WTC11 (cell line): ENCODE measurements at regions not wholly inside any gene's neighbourhood (a gene's known extent, or its start where the extent isn't known, plus 50 kb on each side); places are given as distances from the start of the nearest gene placed in this dataset.

Source experiments
- ATAC-seq: fragments of 200-7000 bp; cut with Tn5 transposase; 2 replicates; pipeline ENCODE4 v1.10.0; 2021; ENCODE audit warnings: mild to moderate bottlenecking, moderate library complexity
- CTCF ChIA-PET: fragments of 300-600 bp; sonication (Branson Sonifier 250); formaldehyde crosslinking; loops from one replicate; lab custom pipeline; 2021; ENCODE audit warnings: antibody characterized with exemption; lab: Charles Lee
- POLR2A ChIA-PET: fragments of 350-600 bp; sonication (Branson Sonifier 250); formaldehyde crosslinking; loops from one replicate; lab custom pipeline; 2021; ENCODE audit warnings: antibody characterized with exemption; lab: Charles Lee
- DNase-seq: peaks from one replicate; pipeline ENCODE4 v3.0.0; 2021; ENCODE audit warnings: low spot score
- H3K27ac Mint-ChIP-seq: 2 replicates; pipeline ENCODE4 v1.8.0; 2021; ENCODE audit warnings: mixed read lengths
- H3K27me3 Mint-ChIP-seq: 2 replicates; pipeline ENCODE4 v1.8.0; 2021; ENCODE audit warnings: low read depth, mild to moderate bottlenecking, moderate library complexity, mixed read lengths
- H3K36me3 Mint-ChIP-seq: 2 replicates; pipeline ENCODE4 v1.8.0; 2021; ENCODE audit warnings: mixed read lengths
- H3K4me1 Mint-ChIP-seq: 2 replicates; pipeline ENCODE4 v1.8.0; 2022; ENCODE audit warnings: mixed read lengths
- H3K4me3 Mint-ChIP-seq: 2 replicates; pipeline ENCODE4 v1.8.0; 2021; ENCODE audit warnings: mild to moderate bottlenecking, moderate library complexity, mixed read lengths
- H3K9me3 Mint-ChIP-seq: 2 replicates; pipeline ENCODE4 v1.8.0; 2021; ENCODE audit warnings: mixed read lengths
- ARID4B ChIP-seq: sonication (generic); formaldehyde crosslinking; IDR thresholded peaks from 2 replicates; pipeline ENCODE4 v1.8.0; 2023; ENCODE audit warnings: missing genetic modification reagents, mild to moderate bottlenecking, borderline replicate concordance
- ATF1 ChIP-seq: sonication (generic); formaldehyde crosslinking; IDR thresholded peaks from 2 replicates; pipeline ENCODE4 v1.8.1; 2023; ENCODE audit warnings: mild to moderate bottlenecking, moderate library complexity, missing genetic modification reagents
- E2F1 ChIP-seq: sonication (generic); formaldehyde crosslinking; IDR thresholded peaks from 2 replicates; pipeline ENCODE4 v1.8.0; 2022; ENCODE audit warnings: mild to moderate bottlenecking, missing genetic modification reagents
- GRHL2 ChIP-seq: fragments of 250-450 bp; sonication (Bioruptor Pico); IDR thresholded peaks from 2 replicates; pipeline ENCODE4 v1.8.0; 2022; ENCODE audit warnings: mild to moderate bottlenecking, moderate library complexity; ENCODE audit not compliant: insufficient replicate concordance, severe bottlenecking
- IRF2 ChIP-seq: sonication (generic); formaldehyde crosslinking; IDR thresholded peaks from 2 replicates; pipeline ENCODE4 v1.8.0; 2022; ENCODE audit warnings: low read depth, missing genetic modification reagents, borderline replicate concordance
- NR2C2 ChIP-seq: sonication (generic); formaldehyde crosslinking; IDR thresholded peaks from 2 replicates; pipeline ENCODE4 v1.8.0; 2022; ENCODE audit warnings: mild to moderate bottlenecking, missing genetic modification reagents
- OVOL2 ChIP-seq: fragments of 250-450 bp; sonication (Bioruptor Pico); IDR thresholded peaks from 2 replicates; pipeline ENCODE4 v1.9.0; 2021; ENCODE audit warnings: mild to moderate bottlenecking, borderline replicate concordance
- SMAD4 ChIP-seq: sonication (generic); formaldehyde crosslinking; IDR thresholded peaks from 2 replicates; pipeline ENCODE4 v1.8.0; 2022; ENCODE audit warnings: mild to moderate bottlenecking, missing genetic modification reagents
- ZNF121 ChIP-seq: sonication (generic); formaldehyde crosslinking; IDR thresholded peaks from 2 replicates; pipeline ENCODE4 v1.8.0; 2023; ENCODE audit warnings: missing genetic modification reagents
- ZNF138 ChIP-seq: sonication (generic); formaldehyde crosslinking; conservative IDR thresholded peaks from 2 replicates; pipeline ENCODE4 v1.8.1; 2022; ENCODE audit warnings: mild to moderate bottlenecking, moderate library complexity, missing genetic modification reagents
- ZNF281 ChIP-seq: sonication (generic); formaldehyde crosslinking; IDR thresholded peaks from 2 replicates; pipeline ENCODE4 v1.8.0; 2023; ENCODE audit warnings: mild to moderate bottlenecking, missing genetic modification reagents
- ZNF671 ChIP-seq: fragments of 250-450 bp; sonication (Bioruptor Pico); IDR thresholded peaks from 2 replicates; pipeline ENCODE4 v1.8.0; 2021; ENCODE audit warnings: mild to moderate bottlenecking
- TF ChIP-seq, protein P1 (sequence below): fragments of 250-450 bp; sonication (Bioruptor Pico); IDR thresholded peaks from 2 replicates; pipeline ENCODE4 v1.9.0; 2021; ENCODE audit warnings: mild to moderate bottlenecking, borderline replicate concordance
- TF ChIP-seq, protein P2 (sequence below): sonication (generic); formaldehyde crosslinking; IDR thresholded peaks from 2 replicates; pipeline ENCODE4 v1.8.1; 2022; ENCODE audit warnings: missing genetic modification reagents, borderline replicate concordance
- TF ChIP-seq, protein P3 (sequence below): fragments of 250-450 bp; sonication (Bioruptor Pico); IDR thresholded peaks from 2 replicates; pipeline ENCODE4 v1.9.0; 2021; ENCODE audit warnings: moderate library complexity, mild to moderate bottlenecking, inconsistent platforms, borderline replicate concordance
- TF ChIP-seq, protein P4 (sequence below): sonication (generic); formaldehyde crosslinking; IDR thresholded peaks from 2 replicates; pipeline ENCODE4 v1.8.0; 2022; ENCODE audit warnings: mild to moderate bottlenecking, missing genetic modification reagents

GRCh38 chr4:34293459-34293858 lies 1950.9 kb downstream of the ARAP2 start:
- peaks cover 5% of the 10 kb centered on the region; the same call in 1 of the 2 replicates for H3K9me3 Mint-ChIP-seq
- CTCF ChIA-PET, result no interaction called here

More at GRCh38 chr4:34293459-34293858, 1950.9 kb downstream of the ARAP2 start:
- ATAC-seq (peak; percentile 68), DNase-seq (no peak)
- H3K4me3 Mint-ChIP-seq, result no peak overlapping the region
- no peak overlapping the region for H3K27ac Mint-ChIP-seq
- TF ChIP-seq, protein P1, sequence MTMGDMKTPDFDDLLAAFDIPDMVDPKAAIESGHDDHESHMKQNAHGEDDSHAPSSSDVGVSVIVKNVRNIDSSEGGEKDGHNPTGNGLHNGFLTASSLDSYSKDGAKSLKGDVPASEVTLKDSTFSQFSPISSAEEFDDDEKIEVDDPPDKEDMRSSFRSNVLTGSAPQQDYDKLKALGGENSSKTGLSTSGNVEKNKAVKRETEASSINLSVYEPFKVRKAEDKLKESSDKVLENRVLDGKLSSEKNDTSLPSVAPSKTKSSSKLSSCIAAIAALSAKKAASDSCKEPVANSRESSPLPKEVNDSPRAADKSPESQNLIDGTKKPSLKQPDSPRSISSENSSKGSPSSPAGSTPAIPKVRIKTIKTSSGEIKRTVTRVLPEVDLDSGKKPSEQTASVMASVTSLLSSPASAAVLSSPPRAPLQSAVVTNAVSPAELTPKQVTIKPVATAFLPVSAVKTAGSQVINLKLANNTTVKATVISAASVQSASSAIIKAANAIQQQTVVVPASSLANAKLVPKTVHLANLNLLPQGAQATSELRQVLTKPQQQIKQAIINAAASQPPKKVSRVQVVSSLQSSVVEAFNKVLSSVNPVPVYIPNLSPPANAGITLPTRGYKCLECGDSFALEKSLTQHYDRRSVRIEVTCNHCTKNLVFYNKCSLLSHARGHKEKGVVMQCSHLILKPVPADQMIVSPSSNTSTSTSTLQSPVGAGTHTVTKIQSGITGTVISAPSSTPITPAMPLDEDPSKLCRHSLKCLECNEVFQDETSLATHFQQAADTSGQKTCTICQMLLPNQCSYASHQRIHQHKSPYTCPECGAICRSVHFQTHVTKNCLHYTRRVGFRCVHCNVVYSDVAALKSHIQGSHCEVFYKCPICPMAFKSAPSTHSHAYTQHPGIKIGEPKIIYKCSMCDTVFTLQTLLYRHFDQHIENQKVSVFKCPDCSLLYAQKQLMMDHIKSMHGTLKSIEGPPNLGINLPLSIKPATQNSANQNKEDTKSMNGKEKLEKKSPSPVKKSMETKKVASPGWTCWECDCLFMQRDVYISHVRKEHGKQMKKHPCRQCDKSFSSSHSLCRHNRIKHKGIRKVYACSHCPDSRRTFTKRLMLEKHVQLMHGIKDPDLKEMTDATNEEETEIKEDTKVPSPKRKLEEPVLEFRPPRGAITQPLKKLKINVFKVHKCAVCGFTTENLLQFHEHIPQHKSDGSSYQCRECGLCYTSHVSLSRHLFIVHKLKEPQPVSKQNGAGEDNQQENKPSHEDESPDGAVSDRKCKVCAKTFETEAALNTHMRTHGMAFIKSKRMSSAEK, result no peak
- no peak for TF ChIP-seq NR2C2 (CRISPR knock-in tag)
- no peak for TF ChIP-seq GRHL2 (CRISPR knock-in tag)
- no peak for TF ChIP-seq ZNF121 (CRISPR knock-in tag)
- no peak for TF ChIP-seq OVOL2 (CRISPR knock-in tag)
- TF ChIP-seq ZNF138 (CRISPR knock-in tag), result no peak
- TF ChIP-seq, protein P2, sequence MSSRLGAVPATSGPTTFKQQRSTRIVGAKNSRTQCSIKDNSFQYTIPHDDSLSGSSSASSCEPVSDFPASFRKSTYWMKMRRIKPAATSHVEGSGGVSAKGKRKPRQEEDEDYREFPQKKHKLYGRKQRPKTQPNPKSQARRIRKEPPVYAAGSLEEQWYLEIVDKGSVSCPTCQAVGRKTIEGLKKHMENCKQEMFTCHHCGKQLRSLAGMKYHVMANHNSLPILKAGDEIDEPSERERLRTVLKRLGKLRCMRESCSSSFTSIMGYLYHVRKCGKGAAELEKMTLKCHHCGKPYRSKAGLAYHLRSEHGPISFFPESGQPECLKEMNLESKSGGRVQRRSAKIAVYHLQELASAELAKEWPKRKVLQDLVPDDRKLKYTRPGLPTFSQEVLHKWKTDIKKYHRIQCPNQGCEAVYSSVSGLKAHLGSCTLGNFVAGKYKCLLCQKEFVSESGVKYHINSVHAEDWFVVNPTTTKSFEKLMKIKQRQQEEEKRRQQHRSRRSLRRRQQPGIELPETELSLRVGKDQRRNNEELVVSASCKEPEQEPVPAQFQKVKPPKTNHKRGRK (CRISPR knock-in tag), result no peak
- TF ChIP-seq ATF1, result no peak
- TF ChIP-seq, protein P3, sequence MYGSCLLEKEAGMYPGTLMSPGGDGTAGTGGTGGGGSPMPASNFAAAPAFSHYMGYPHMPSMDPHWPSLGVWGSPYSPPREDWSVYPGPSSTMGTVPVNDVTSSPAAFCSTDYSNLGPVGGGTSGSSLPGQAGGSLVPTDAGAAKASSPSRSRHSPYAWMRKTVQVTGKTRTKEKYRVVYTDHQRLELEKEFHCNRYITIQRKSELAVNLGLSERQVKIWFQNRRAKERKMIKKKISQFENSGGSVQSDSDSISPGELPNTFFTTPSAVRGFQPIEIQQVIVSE (CRISPR knock-in tag), result no peak
- no peak for TF ChIP-seq E2F1 (CRISPR knock-in tag)
- no peak for TF ChIP-seq SMAD4 (CRISPR knock-in tag)
- TF ChIP-seq IRF2 (CRISPR knock-in tag), result no peak
- no peak for TF ChIP-seq ARID4B (CRISPR knock-in tag)
- no peak for TF ChIP-seq ZNF671 (CRISPR knock-in tag)
- TF ChIP-seq ZNF281 (CRISPR knock-in tag), result no peak
- TF ChIP-seq, protein P4, sequence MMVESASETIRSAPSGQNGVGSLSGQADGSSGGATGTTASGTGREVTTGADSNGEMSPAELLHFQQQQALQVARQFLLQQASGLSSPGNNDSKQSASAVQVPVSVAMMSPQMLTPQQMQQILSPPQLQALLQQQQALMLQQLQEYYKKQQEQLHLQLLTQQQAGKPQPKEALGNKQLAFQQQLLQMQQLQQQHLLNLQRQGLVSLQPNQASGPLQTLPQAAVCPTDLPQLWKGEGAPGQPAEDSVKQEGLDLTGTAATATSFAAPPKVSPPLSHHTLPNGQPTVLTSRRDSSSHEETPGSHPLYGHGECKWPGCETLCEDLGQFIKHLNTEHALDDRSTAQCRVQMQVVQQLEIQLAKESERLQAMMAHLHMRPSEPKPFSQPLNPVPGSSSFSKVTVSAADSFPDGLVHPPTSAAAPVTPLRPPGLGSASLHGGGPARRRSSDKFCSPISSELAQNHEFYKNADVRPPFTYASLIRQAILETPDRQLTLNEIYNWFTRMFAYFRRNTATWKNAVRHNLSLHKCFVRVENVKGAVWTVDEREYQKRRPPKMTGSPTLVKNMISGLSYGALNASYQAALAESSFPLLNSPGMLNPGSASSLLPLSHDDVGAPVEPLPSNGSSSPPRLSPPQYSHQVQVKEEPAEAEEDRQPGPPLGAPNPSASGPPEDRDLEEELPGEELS (CRISPR knock-in tag), result no peak
- H3K27me3 Mint-ChIP-seq, result no peaks in the 10 kb centered on the region
- peaks cover 5% of the 10 kb centered on the region for H3K4me1 Mint-ChIP-seq
- POLR2A ChIA-PET, result no interaction called here
- H3K36me3 Mint-ChIP-seq, result no peaks in the 10 kb centered on the region
